Neural cell (in vitro differentiated cells): ENCODE measurements at regions not wholly inside any gene's neighbourhood (a gene's known extent, or its start where the extent isn't known, plus 50 kb on each side); places are given as distances from the start of the nearest gene placed in this dataset.
"Not testable (repeated sequence)": the region's sequence is repeated elsewhere in the genome, so short reads cannot be mapped to it uniquely, and the experiment has no call there.

Experiments
- H2AFZ ChIP-seq: fragments of 200-600, 300-800 bp; sonication (generic), shearing (Covaris generic); 2 replicates; pipeline ENCODE4 v1.6.0; 2014; ENCODE audit warnings: low read depth, mild to moderate bottlenecking, antibody characterized with exemption, low read length, moderate library complexity
- H3F3A ChIP-seq: fragments of 200-600 bp; shearing (Covaris generic); 2 replicates; pipeline ENCODE4 v1.6.1; 2016; ENCODE audit warnings: mild to moderate bottlenecking, moderate library complexity, mixed read lengths, antibody characterized with exemption, low read length; ENCODE audit not compliant: insufficient read depth, poor library complexity, severe bottlenecking
- H3K27ac ChIP-seq: fragments of 200-600, 300-800 bp; sonication (generic), shearing (Covaris generic); 2 replicates; pipeline ENCODE4 v1.5.1; 2014; ENCODE audit warnings: mild to moderate bottlenecking, low read length, moderate library complexity
- H3K27me3 ChIP-seq: fragments of 300-800, 200-600 bp; sonication (generic), shearing (Covaris generic); 2 replicates; pipeline ENCODE4 v1.6.0; 2014; ENCODE audit warnings: mild to moderate bottlenecking, low read depth, low read length, moderate library complexity; ENCODE audit not compliant: insufficient read depth
- H3K36me3 ChIP-seq: fragments of 300-800, 200-600 bp; sonication (generic), shearing (Covaris generic); 2 replicates; pipeline ENCODE4 v1.5.1; 2014; ENCODE audit warnings: mild to moderate bottlenecking, antibody characterized with exemption, low read length, moderate library complexity; ENCODE audit not compliant: insufficient read depth
- H3K4me2 ChIP-seq: fragments of 300-800, 200-600 bp; sonication (generic), shearing (Covaris generic); 2 replicates; pipeline ENCODE4 v1.6.0; 2014; ENCODE audit warnings: mild to moderate bottlenecking, low read length
- H3K4me3 ChIP-seq: fragments of 300-800, 200-600 bp; sonication (generic), shearing (Covaris generic); 2 replicates; pipeline ENCODE4 v1.5.1; 2014; ENCODE audit warnings: mild to moderate bottlenecking, low read length, moderate library complexity
- H3K79me2 ChIP-seq: fragments of 200-600 bp; shearing (Covaris generic); replicated peaks from 2 replicates; pipeline ENCODE4 v1.6.0; 2014; ENCODE audit warnings: mild to moderate bottlenecking, low read length, moderate library complexity; ENCODE audit not compliant: insufficient read depth
- H3K9ac ChIP-seq: fragments of 300-800, 200-600 bp; sonication (generic), shearing (Covaris generic); 2 replicates; pipeline ENCODE4 v1.6.1; 2016; ENCODE audit warnings: mild to moderate bottlenecking, low read length, mixed read lengths
- H3K9me2 ChIP-seq: fragments of 200-600 bp; shearing (Covaris generic); 2 replicates; pipeline ENCODE4 v1.6.1; 2016; ENCODE audit warnings: mild to moderate bottlenecking, low read length, mixed read lengths; ENCODE audit not compliant: insufficient read depth
- H3K9me3 ChIP-seq: fragments of 200-600, 300-800 bp; sonication (generic), shearing (Covaris generic); 2 replicates; pipeline ENCODE4 v1.6.1; 2016; ENCODE audit warnings: mild to moderate bottlenecking, mixed run types, low read length, moderate library complexity, mixed read lengths
- H4K20me1 ChIP-seq: fragments of 200-600 bp; shearing (Covaris generic); 2 replicates; pipeline ENCODE4 v1.6.1; 2016; ENCODE audit warnings: mild to moderate bottlenecking, mixed run types; ENCODE audit not compliant: insufficient read depth
- CTCF ChIP-seq: fragments of 450-650 bp; IDR thresholded peaks from 2 replicates; pipeline ENCODE4 v1.5.1; 2014; ENCODE audit warnings: antibody characterized with exemption, mild to moderate bottlenecking, moderate library complexity; ENCODE audit not compliant: poor library complexity, severe bottlenecking
- EP300 ChIP-seq: fragments of 450-650 bp; conservative IDR thresholded peaks from 2 replicates; pipeline ENCODE4 v1.6.1; 2014; ENCODE audit warnings: antibody characterized with exemption, mild to moderate bottlenecking, moderate library complexity; ENCODE audit not compliant: poor library complexity, severe bottlenecking
- EZH2 ChIP-seq: fragments of 200-600, 300-800 bp; shearing (Covaris generic), sonication (generic); IDR thresholded peaks from 2 replicates; pipeline ENCODE4 v1.6.1; 2014; ENCODE audit warnings: antibody characterized with exemption, low read length, borderline replicate concordance, mild to moderate bottlenecking; ENCODE audit not compliant: insufficient read depth, poor library complexity, severe bottlenecking
- MXI1 ChIP-seq: fragments of 450-650 bp; conservative IDR thresholded peaks from 2 replicates; pipeline ENCODE4 v1.6.1; 2014; ENCODE audit warnings: antibody characterized with exemption, mild to moderate bottlenecking; ENCODE audit not compliant: poor library complexity, severe bottlenecking
- POLR2AphosphoS5 ChIP-seq: IDR thresholded peaks from 2 replicates; pipeline ENCODE4 v1.6.1; 2012
- RAD21 ChIP-seq: fragments of 450-650 bp; conservative IDR thresholded peaks from 2 replicates; pipeline ENCODE4 v1.6.1; 2014; ENCODE audit warnings: antibody characterized with exemption, mild to moderate bottlenecking, moderate library complexity
- REST ChIP-seq: IDR thresholded peaks from 2 replicates; pipeline ENCODE4 v1.6.1; 2012; ENCODE audit warnings: borderline replicate concordance
- SMC3 ChIP-seq: fragments of 450-650 bp; conservative IDR thresholded peaks from 2 replicates; pipeline ENCODE4 v1.6.1; 2014; ENCODE audit warnings: antibody characterized with exemption, mild to moderate bottlenecking, moderate library complexity; ENCODE audit not compliant: poor library complexity
- TAF1 ChIP-seq: IDR thresholded peaks from 2 replicates; pipeline ENCODE4 v1.6.1; 2012; ENCODE audit warnings: low read depth

GRCh38 chr4:25993395-25994185 lies 79.6 kb downstream of the SMIM20 start:
- H2AFZ ChIP-seq: no peak overlapping the region
- H3K27ac ChIP-seq: no peak overlapping the region

GRCh38 chr4:25994577-25994976 lies 80.6 kb downstream of the SMIM20 start:
- H3K9me2 ChIP-seq, H3K27me3 ChIP-seq, H3K27ac ChIP-seq, H2AFZ ChIP-seq, H3K9me3 ChIP-seq, H4K20me1 ChIP-seq, H3K9ac ChIP-seq, H3K4me2 ChIP-seq, H3K4me3 ChIP-seq, H3K79me2 ChIP-seq, H3F3A ChIP-seq, H3K36me3 ChIP-seq: not testable (repeated sequence)

More at GRCh38 chr4:25993395-25994185, 79.6 kb downstream of the SMIM20 start:
- Histone ChIP-seq H4K20me1 (no peaks in the 10 kb centered on the region), H3K9ac (no peak overlapping the region), H3F3A (no peaks in the 10 kb centered on the region), H3K36me3 (no peaks in the 10 kb centered on the region), H3K4me2 (no peak overlapping the region), H3K79me2 (no peaks in the 10 kb centered on the region), H3K27me3 (no peaks in the 10 kb centered on the region), H3K4me3 (no peak overlapping the region), H3K9me3 (no peaks in the 10 kb centered on the region), H3K9me2 (no peaks in the 10 kb centered on the region)
- TF ChIP-seq POLR2AphosphoS5: no peak
- peak; percentile 19 for TF ChIP-seq CTCF

- H3K9ac ChIP-seq: no peak overlapping the region
- H3K4me3 ChIP-seq: no peak overlapping the region
- no peaks in the 10 kb centered on the region for H3K9me2 ChIP-seq
- H3F3A ChIP-seq: no peaks in the 10 kb centered on the region
- H3K4me2 ChIP-seq: no peak overlapping the region
- no peak overlapping the region for H3K27ac ChIP-seq
- no peaks in the 10 kb centered on the region for H3K9me3 ChIP-seq
- no peaks in the 10 kb centered on the region for H4K20me1 ChIP-seq
- TF ChIP-seq EZH2 (no peak), CTCF (no peak), REST (no peak), MXI1 (no peak), SMC3 (no peak), EP300 (no peak), POLR2AphosphoS5 (no peak), RAD21 (no peak), TAF1 (no peak)
- no peaks in the 10 kb centered on the region for H3K79me2 ChIP-seq
- no peaks in the 10 kb centered on the region for H3K27me3 ChIP-seq
- no peaks in the 10 kb centered on the region for H3K36me3 ChIP-seq
- no peak overlapping the region for H2AFZ ChIP-seq
Measured at GRCh38 chr4:26000274-26000950, 86.4 kb downstream of the SMIM20 start.
